CD14-positive monocyte (primary cell): ENCODE measurements at regions not wholly inside any gene's neighbourhood (a gene's known extent, or its start where the extent isn't known, plus 50 kb on each side); places are given as distances from the start of the nearest gene placed in this dataset.

Experiments
- DNase-seq, 3 donors: peaks; one replicate each; pipeline ENCODE4 v3.0.0-alpha.2; 2011 to 2022
- H2AFZ ChIP-seq: 2 replicates; pipeline ENCODE4 v1.6.0; 2012; ENCODE audit warnings: mild to moderate bottlenecking, low read depth, low read length, inconsistent platforms; ENCODE audit not compliant: insufficient read depth, poor library complexity, severe bottlenecking
- H3K27ac ChIP-seq, 2 donors: 1 replicate in 1 of 2; 2 replicates in 1 of 2; pipeline ENCODE4 v1.5.1; 2012 to 2013; ENCODE audit warnings: low read length in 2 of 2, control low read depth in 1 of 2, inconsistent platforms in 1 of 2, low read depth in 1 of 2, mild to moderate bottlenecking in 1 of 2
- H3K27me3 ChIP-seq, 2 donors: one replicate each; pipeline versions ENCODE4 v1.6.0 to v1.6.1; 2011 to 2013; ENCODE audit warnings: low read length in 2 of 2; ENCODE audit not compliant: control insufficient read depth in 2 of 2, insufficient read depth in 2 of 2
- H3K36me3 ChIP-seq, 2 donors: replicated peaks in 1 of 2; 1 replicate in 1 of 2; 2 replicates in 1 of 2; pipeline versions ENCODE4 v1.5.1 to v1.6.1; 2012 to 2013; ENCODE audit warnings: low read length in 2 of 2, control low read depth in 1 of 2, inconsistent platforms in 1 of 2, mild to moderate bottlenecking in 1 of 2; ENCODE audit not compliant: insufficient read depth in 2 of 2, control insufficient read depth in 1 of 2
- H3K4me1 ChIP-seq, 2 donors: 1 replicate in 1 of 2; 2 replicates in 1 of 2; pipeline versions ENCODE4 v1.5.1 to v1.6.1; 2012 to 2013; ENCODE audit warnings: low read length in 2 of 2, control low read depth in 1 of 2, inconsistent platforms in 1 of 2, mild to moderate bottlenecking in 1 of 2, moderate library complexity in 1 of 2; ENCODE audit not compliant: insufficient read depth in 2 of 2, control insufficient read depth in 1 of 2
- H3K4me2 ChIP-seq: replicated peaks from 2 replicates; pipeline ENCODE3; 2012; ENCODE audit warnings: low read length, moderate library complexity, mild to moderate bottlenecking; ENCODE audit not compliant: poor library complexity, severe bottlenecking; ENCODE audit errors: extremely low read depth
- H3K4me3 ChIP-seq, 3 experiments: fragments of 200-600 bp in 1 of 3; sonication (generic) in 1 of 3; replicated peaks in 1 of 3; 1 replicate in 2 of 3; 2 replicates in 1 of 3; pipeline ENCODE4 v1.5.1; 2011 to 2013; ENCODE audit warnings: low read length in 3 of 3, mild to moderate bottlenecking in 3 of 3, control low read depth in 2 of 3, low read depth in 2 of 3, inconsistent platforms in 1 of 3, moderate library complexity in 1 of 3
- H3K79me2 ChIP-seq: 2 replicates; pipeline ENCODE4 v1.6.0; 2012; ENCODE audit warnings: mild to moderate bottlenecking, control low read depth, inconsistent platforms, low read length, moderate library complexity; ENCODE audit not compliant: insufficient read depth
- H3K9ac ChIP-seq: 2 replicates; pipeline ENCODE4 v1.6.0; 2017; ENCODE audit warnings: low read length, mild to moderate bottlenecking; ENCODE audit not compliant: insufficient read depth, poor library complexity, severe bottlenecking
- H3K9me3 ChIP-seq, 2 donors: replicated peaks in 1 of 2; 1 replicate in 1 of 2; 2 replicates in 1 of 2; pipeline versions ENCODE4 v1.5.1 to v1.6.1; 2012 to 2013; ENCODE audit warnings: low read length in 2 of 2, control low read depth in 1 of 2; ENCODE audit not compliant: control insufficient read depth in 1 of 2, insufficient read depth in 1 of 2
- H4K20me1 ChIP-seq: 2 replicates; pipeline ENCODE4 v1.6.0; 2012; ENCODE audit warnings: mild to moderate bottlenecking, low read length, control low read depth, moderate library complexity; ENCODE audit not compliant: insufficient read depth
- H3K27ac Mint-ChIP-seq, 7 donors: one replicate each; pipeline ENCODE4 v1.8.0; 2020; ENCODE audit warnings: mild to moderate bottlenecking in 7 of 7, mixed read lengths in 7 of 7, moderate library complexity in 6 of 7, inconsistent platforms in 2 of 7
- H3K27me3 Mint-ChIP-seq, 3 donors: one replicate each; pipeline ENCODE4 v1.8.0; 2021 to 2022; ENCODE audit warnings: low read depth in 3 of 3, mild to moderate bottlenecking in 3 of 3, mixed read lengths in 3 of 3, moderate library complexity in 3 of 3, inconsistent platforms in 1 of 3
- H3K36me3 Mint-ChIP-seq, 2 donors: one replicate each; pipeline ENCODE4 v1.8.0; 2020; ENCODE audit warnings: mixed read lengths in 2 of 2, inconsistent platforms in 1 of 2, mild to moderate bottlenecking in 1 of 2
- H3K4me1 Mint-ChIP-seq: one replicate; pipeline ENCODE4 v1.8.0; 2020; ENCODE audit warnings: mild to moderate bottlenecking, mixed read lengths
- H3K4me3 Mint-ChIP-seq, 2 donors: one replicate each; pipeline ENCODE4 v1.8.0; 2020; ENCODE audit warnings: mild to moderate bottlenecking in 2 of 2, mixed read lengths in 2 of 2, moderate library complexity in 1 of 2
- H3K9me3 Mint-ChIP-seq, 7 donors: one replicate each; pipeline ENCODE4 v1.8.0; 2020 to 2022; ENCODE audit warnings: mixed read lengths in 7 of 7, mild to moderate bottlenecking in 6 of 7, moderate library complexity in 6 of 7, inconsistent platforms in 2 of 7
- WGBS: methylation state at CpG from one replicate; pipeline ENCODE4 v1.1.5; 2013; ENCODE audit warnings: missing lambda C conversion rate; ENCODE audit not compliant: insufficient coverage; 5-methylcytosine and 5-hydroxymethylcytosine counted together
- intact Hi-C, 2 donors: fragments of 100-400 bp; cut with micrococcal nuclease; formaldehyde crosslinking; loops; one replicate each; pipeline versions ENCODE4 v1.15.0 to v1.15.1; 2023
- TF ChIP-seq, protein P1 (sequence below): fragments of 200-600 bp; IDR thresholded peaks from one replicate; pipeline ENCODE4 v1.8.0; 2022; ENCODE audit warnings: antibody characterized with exemption, mild to moderate bottlenecking

DNA sequence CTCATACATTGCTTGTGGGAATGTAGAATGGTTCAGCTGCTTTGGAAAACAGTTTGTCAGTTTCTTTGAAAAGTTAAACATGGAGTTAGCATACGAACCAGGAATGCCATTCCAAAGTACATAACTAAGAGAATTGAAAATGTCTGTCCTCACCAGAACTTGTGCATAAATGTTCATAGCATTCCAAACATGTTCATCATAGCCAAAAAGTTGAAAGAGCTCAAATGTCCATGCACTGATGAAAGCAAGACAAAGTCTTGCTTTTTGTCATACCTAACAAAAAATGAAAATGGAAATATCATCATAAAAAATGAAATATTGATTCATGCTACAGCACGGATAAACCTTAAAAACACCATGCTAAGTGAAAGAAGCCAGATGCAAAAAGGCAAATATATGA, 408.8 kb upstream of the UBE2E3 start:
- TF ChIP-seq, protein P1, sequence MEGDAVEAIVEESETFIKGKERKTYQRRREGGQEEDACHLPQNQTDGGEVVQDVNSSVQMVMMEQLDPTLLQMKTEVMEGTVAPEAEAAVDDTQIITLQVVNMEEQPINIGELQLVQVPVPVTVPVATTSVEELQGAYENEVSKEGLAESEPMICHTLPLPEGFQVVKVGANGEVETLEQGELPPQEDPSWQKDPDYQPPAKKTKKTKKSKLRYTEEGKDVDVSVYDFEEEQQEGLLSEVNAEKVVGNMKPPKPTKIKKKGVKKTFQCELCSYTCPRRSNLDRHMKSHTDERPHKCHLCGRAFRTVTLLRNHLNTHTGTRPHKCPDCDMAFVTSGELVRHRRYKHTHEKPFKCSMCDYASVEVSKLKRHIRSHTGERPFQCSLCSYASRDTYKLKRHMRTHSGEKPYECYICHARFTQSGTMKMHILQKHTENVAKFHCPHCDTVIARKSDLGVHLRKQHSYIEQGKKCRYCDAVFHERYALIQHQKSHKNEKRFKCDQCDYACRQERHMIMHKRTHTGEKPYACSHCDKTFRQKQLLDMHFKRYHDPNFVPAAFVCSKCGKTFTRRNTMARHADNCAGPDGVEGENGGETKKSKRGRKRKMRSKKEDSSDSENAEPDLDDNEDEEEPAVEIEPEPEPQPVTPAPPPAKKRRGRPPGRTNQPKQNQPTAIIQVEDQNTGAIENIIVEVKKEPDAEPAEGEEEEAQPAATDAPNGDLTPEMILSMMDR, result no peak
- Mint-ChIP-seq H3K27ac (no peak overlapping the region), H3K4me3 (no peak overlapping the region), H3K27me3 (peaks cover 6 to 9% (median 7%) of the 10 kb centered on the region in 3 donors), H3K4me1 (no peaks in the 10 kb centered on the region), H3K9me3 (peaks cover 0 to 6% (median 0%) of the 10 kb centered on the region in 7 donors), H3K36me3 (no peaks in the 10 kb centered on the region)
- H3K9me3 ChIP-seq, result no peaks in the 10 kb centered on the region
- no peak overlapping the region for H3K27ac ChIP-seq
- H3K27me3 ChIP-seq, result peaks cover 0 to 2% of the 10 kb centered on the region in 2 donors
- intact Hi-C loops, result no loop called here
- no peaks in the 10 kb centered on the region for H4K20me1 ChIP-seq
- no peak overlapping the region for H3K9ac ChIP-seq
- no peak overlapping the region for H3K4me3 ChIP-seq
- H3K4me1 ChIP-seq, result no peaks in the 10 kb centered on the region
- no peak overlapping the region for H2AFZ ChIP-seq
- H3K36me3 ChIP-seq, result no peaks in the 10 kb centered on the region
- no peak overlapping the region for H3K4me2 ChIP-seq
- H3K79me2 ChIP-seq, result no peaks in the 10 kb centered on the region
- DNase-seq, result no peak
- WGBS, result no CpG with 5 or more reads among the region's 2 CpGs

DNA sequence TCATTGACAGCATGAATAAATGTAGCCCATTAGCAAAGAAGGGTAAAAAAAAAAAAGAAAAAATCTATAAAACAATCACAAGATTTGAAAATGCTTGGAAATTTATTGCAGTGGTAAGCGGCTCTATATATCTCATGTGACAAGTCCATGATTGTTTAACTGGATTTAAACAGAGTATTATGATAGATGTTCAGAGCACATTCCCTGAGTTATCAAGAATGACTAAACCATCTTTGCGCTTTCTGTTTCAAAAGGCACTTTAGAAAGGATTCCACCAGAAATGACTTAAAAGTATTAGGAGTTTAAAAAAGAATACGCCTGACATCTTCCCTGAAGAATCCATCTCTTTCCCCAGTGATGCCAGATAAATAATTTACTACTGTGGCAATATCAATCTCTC, 409.5 kb upstream of the UBE2E3 start:
- Mint-ChIP-seq H3K9me3 (peaks cover 0 to 6% (median 0%) of the 10 kb centered on the region in 7 donors), H3K36me3 (no peaks in the 10 kb centered on the region), H3K4me1 (no peaks in the 10 kb centered on the region), H3K27me3 (peaks cover 6 to 9% (median 7%) of the 10 kb centered on the region in 3 donors), H3K27ac (no peak overlapping the region), H3K4me3 (no peak overlapping the region)
- DNase-seq, result no peak
- H3K9me3 ChIP-seq, result no peaks in the 10 kb centered on the region
- peaks cover 0 to 2% of the 10 kb centered on the region in 2 donors for H3K27me3 ChIP-seq
- intact Hi-C loops, result no loop called here
- no peaks in the 10 kb centered on the region for H3K4me1 ChIP-seq
- no peak overlapping the region for H2AFZ ChIP-seq
- no peaks in the 10 kb centered on the region for H3K79me2 ChIP-seq
- no peak overlapping the region for H3K9ac ChIP-seq
- no peaks in the 10 kb centered on the region for H4K20me1 ChIP-seq
- no CpG with 5 or more reads among the region's 3 CpGs for WGBS
- H3K27ac ChIP-seq, result no peak overlapping the region
- H3K4me2 ChIP-seq, result no peak overlapping the region
- no peak overlapping the region for H3K4me3 ChIP-seq
- H3K36me3 ChIP-seq, result no peaks in the 10 kb centered on the region
- TF ChIP-seq, protein P1, result no peak
